ENCODE measurements at regions not wholly inside any gene's neighbourhood (a gene's known extent, or its start where the extent isn't known, plus 50 kb on each side); places are given as distances from the start of the nearest gene placed in this dataset.

- TF ChIP-seq, protein P1, sequence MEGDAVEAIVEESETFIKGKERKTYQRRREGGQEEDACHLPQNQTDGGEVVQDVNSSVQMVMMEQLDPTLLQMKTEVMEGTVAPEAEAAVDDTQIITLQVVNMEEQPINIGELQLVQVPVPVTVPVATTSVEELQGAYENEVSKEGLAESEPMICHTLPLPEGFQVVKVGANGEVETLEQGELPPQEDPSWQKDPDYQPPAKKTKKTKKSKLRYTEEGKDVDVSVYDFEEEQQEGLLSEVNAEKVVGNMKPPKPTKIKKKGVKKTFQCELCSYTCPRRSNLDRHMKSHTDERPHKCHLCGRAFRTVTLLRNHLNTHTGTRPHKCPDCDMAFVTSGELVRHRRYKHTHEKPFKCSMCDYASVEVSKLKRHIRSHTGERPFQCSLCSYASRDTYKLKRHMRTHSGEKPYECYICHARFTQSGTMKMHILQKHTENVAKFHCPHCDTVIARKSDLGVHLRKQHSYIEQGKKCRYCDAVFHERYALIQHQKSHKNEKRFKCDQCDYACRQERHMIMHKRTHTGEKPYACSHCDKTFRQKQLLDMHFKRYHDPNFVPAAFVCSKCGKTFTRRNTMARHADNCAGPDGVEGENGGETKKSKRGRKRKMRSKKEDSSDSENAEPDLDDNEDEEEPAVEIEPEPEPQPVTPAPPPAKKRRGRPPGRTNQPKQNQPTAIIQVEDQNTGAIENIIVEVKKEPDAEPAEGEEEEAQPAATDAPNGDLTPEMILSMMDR (IDR thresholded peaks at IDR 0.05) = no peak
- no peak for TF ChIP-seq POLR2A (IDR thresholded peaks at IDR 0.05)
Observed at GRCh38 chr10:36629476-36629875, 495.9 kb upstream of the ANKRD30A start.

Data from right lobe of liver (tissue), 4 donors.